ENCODE measurements at regions not wholly inside any gene's neighbourhood (a gene's known extent, or its start where the extent isn't known, plus 50 kb on each side); places are given as distances from the start of the nearest gene placed in this dataset.

DNA sequence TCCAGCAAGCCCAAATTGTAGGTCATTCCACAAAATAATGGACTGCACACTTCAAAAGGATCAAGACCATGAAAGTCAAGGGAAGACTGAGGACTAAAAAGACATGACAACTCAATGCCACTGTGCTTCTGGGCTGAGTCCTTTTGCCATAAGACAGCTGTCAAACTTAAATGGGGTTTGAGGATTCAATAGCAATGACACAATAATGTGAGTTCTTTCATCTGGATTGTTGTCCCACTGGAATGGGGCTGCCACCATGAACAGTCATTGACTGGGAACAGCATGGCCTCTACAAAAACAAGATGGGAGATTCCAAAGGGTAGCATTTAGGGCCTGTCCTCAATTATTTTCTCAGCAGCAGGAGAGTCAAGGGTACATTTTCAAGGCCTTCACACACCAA, 118.5 kb downstream of the EN1 start:
- H3F3A ChIP-seq (ENCODE audit: insufficient read depth, low read length): no peaks in the 10 kb centered on the region
- no peak overlapping the region for H3K9ac ChIP-seq (ENCODE audit: low read length)
- H3K27me3 ChIP-seq (ENCODE audit: insufficient read depth, low read length): no peaks in the 10 kb centered on the region
- H3K36me3 ChIP-seq (ENCODE audit: insufficient read depth, low read length): no peaks in the 10 kb centered on the region
- H3K27ac ChIP-seq (ENCODE audit: low read depth, low read length, poor library complexity, severe bottlenecking): no peak overlapping the region
- H3K9me2 ChIP-seq (ENCODE audit: low read depth, low read length): no peaks in the 10 kb centered on the region
- H3K79me2 ChIP-seq (ENCODE audit: insufficient read depth, low read length): no peaks in the 10 kb centered on the region
- no peak for TF ChIP-seq EZH2 (IDR thresholded peaks at IDR 0.05; ENCODE audit: borderline replicate concordance, low read length)
- TF ChIP-seq, protein P1, sequence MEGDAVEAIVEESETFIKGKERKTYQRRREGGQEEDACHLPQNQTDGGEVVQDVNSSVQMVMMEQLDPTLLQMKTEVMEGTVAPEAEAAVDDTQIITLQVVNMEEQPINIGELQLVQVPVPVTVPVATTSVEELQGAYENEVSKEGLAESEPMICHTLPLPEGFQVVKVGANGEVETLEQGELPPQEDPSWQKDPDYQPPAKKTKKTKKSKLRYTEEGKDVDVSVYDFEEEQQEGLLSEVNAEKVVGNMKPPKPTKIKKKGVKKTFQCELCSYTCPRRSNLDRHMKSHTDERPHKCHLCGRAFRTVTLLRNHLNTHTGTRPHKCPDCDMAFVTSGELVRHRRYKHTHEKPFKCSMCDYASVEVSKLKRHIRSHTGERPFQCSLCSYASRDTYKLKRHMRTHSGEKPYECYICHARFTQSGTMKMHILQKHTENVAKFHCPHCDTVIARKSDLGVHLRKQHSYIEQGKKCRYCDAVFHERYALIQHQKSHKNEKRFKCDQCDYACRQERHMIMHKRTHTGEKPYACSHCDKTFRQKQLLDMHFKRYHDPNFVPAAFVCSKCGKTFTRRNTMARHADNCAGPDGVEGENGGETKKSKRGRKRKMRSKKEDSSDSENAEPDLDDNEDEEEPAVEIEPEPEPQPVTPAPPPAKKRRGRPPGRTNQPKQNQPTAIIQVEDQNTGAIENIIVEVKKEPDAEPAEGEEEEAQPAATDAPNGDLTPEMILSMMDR (IDR thresholded peaks at IDR 0.05; ENCODE audit: low read length): no peak
- H3K4me2 ChIP-seq (ENCODE audit: low read length): no peak overlapping the region
- no peaks in the 10 kb centered on the region for H3K4me1 ChIP-seq (ENCODE audit: insufficient read depth, low read length, severe bottlenecking)
- H3K9me3 ChIP-seq (ENCODE audit: low read length): no peaks in the 10 kb centered on the region
- H2AFZ ChIP-seq (ENCODE audit: low read length): no peak overlapping the region
- H4K20me1 ChIP-seq (ENCODE audit: insufficient read depth, low read length): no peaks in the 10 kb centered on the region
- no peak overlapping the region for H3K4me3 ChIP-seq (ENCODE audit: low read depth, low read length, poor library complexity, severe bottlenecking)

DNA sequence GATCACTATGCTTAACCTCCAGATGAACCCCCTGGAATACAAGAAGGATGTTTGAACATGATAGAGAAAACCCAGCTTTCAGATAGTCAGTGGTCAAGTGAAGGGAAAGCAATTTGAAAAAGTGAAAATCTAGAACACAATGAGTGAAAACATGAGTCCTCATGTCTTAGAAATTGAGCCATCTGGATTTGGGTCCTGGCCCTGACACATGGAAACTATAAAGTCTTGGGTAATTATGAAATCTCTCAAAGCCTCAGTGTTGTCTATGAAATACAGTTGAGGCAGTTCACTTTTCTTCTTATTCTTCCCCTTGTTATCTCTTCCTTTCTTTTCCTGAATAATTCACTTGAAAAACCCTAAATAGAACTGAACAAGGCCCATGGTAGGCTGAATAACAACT, 120.6 kb downstream of the EN1 start:
- TF ChIP-seq, protein P1 (IDR thresholded peaks at IDR 0.05; ENCODE audit: low read length): no peak
- no peak for TF ChIP-seq EZH2 (IDR thresholded peaks at IDR 0.05; ENCODE audit: borderline replicate concordance, low read length)
- Histone ChIP-seq H3K79me2 (ENCODE audit: insufficient read depth, low read length) (no peaks in the 10 kb centered on the region), H3K4me1 (ENCODE audit: insufficient read depth, low read length, severe bottlenecking) (no peaks in the 10 kb centered on the region), H3K36me3 (ENCODE audit: insufficient read depth, low read length) (no peaks in the 10 kb centered on the region), H3K9me3 (ENCODE audit: low read length) (no peaks in the 10 kb centered on the region), H3K27ac (ENCODE audit: low read depth, low read length, poor library complexity, severe bottlenecking) (no peak overlapping the region), H3F3A (ENCODE audit: insufficient read depth, low read length) (no peaks in the 10 kb centered on the region), H3K27me3 (ENCODE audit: insufficient read depth, low read length) (no peaks in the 10 kb centered on the region), H3K4me3 (ENCODE audit: low read depth, low read length, poor library complexity, severe bottlenecking) (no peak overlapping the region), H2AFZ (ENCODE audit: low read length) (no peak overlapping the region), H3K4me2 (ENCODE audit: low read length) (no peak overlapping the region), H3K9me2 (ENCODE audit: low read depth, low read length) (no peaks in the 10 kb centered on the region), H3K9ac (ENCODE audit: low read length) (no peak overlapping the region), H4K20me1 (ENCODE audit: insufficient read depth, low read length) (no peaks in the 10 kb centered on the region)

DNA sequence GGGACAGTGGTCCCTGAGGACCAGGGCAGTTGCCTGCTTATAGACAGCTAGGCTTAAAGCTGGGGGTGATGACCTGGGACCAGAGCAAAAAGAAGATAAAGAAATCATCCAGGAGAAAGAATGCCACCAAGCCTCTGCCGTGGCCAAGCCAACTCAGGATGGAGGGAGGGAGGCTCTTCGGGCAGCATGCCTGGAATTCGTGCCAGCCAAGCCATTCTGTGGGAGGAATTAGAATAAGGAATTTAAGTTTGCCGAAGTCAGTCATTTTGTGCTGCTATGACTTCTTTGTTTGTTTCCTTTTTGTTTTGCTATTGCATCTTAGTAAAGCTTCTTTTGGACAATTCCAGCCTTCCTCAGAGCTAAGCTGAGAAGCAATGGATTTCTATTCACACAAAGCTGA, 124.1 kb downstream of the EN1 start:
- Histone ChIP-seq H3K27ac (ENCODE audit: low read depth, low read length, poor library complexity, severe bottlenecking) (no peak overlapping the region), H4K20me1 (ENCODE audit: insufficient read depth, low read length) (no peaks in the 10 kb centered on the region), H3K27me3 (ENCODE audit: insufficient read depth, low read length) (no peaks in the 10 kb centered on the region), H2AFZ (ENCODE audit: low read length) (no peak overlapping the region), H3K9me3 (ENCODE audit: low read length) (no peaks in the 10 kb centered on the region), H3K9ac (ENCODE audit: low read length) (no peak overlapping the region), H3K9me2 (ENCODE audit: low read depth, low read length) (no peaks in the 10 kb centered on the region), H3K79me2 (ENCODE audit: insufficient read depth, low read length) (no peaks in the 10 kb centered on the region), H3F3A (ENCODE audit: insufficient read depth, low read length) (no peaks in the 10 kb centered on the region), H3K36me3 (ENCODE audit: insufficient read depth, low read length) (no peaks in the 10 kb centered on the region), H3K4me3 (ENCODE audit: low read depth, low read length, poor library complexity, severe bottlenecking) (no peak overlapping the region), H3K4me2 (ENCODE audit: low read length) (no peak overlapping the region), H3K4me1 (ENCODE audit: insufficient read depth, low read length, severe bottlenecking) (no peaks in the 10 kb centered on the region)
- no peak for TF ChIP-seq EZH2 (IDR thresholded peaks at IDR 0.05; ENCODE audit: borderline replicate concordance, low read length)

DNA sequence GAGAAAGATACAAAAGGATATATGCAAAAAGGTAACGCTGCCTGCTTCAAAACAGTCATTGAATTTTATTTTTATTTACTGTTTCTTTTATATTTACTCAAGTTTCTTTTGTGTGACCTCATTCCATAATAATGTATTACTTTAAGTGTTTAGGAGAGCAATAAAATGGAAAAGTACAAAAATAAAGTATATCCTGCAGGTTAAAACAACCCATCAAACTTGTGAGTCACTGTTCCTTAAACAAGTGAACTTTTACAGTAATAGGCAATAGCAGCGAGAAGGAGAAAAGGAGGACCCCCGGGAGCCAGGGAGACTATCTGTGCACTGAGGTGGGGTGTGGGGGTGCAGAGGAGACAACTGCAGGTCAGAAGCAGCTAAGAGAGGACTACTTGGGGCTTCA, 124.5 kb downstream of the EN1 start:
- Histone ChIP-seq H3K79me2 (ENCODE audit: insufficient read depth, low read length) (no peaks in the 10 kb centered on the region), H4K20me1 (ENCODE audit: insufficient read depth, low read length) (no peaks in the 10 kb centered on the region), H2AFZ (ENCODE audit: low read length) (no peak overlapping the region), H3K9me3 (ENCODE audit: low read length) (no peaks in the 10 kb centered on the region), H3K36me3 (ENCODE audit: insufficient read depth, low read length) (no peaks in the 10 kb centered on the region), H3K9ac (ENCODE audit: low read length) (no peak overlapping the region), H3K9me2 (ENCODE audit: low read depth, low read length) (no peaks in the 10 kb centered on the region), H3K4me1 (ENCODE audit: insufficient read depth, low read length, severe bottlenecking) (no peaks in the 10 kb centered on the region), H3K4me3 (ENCODE audit: low read depth, low read length, poor library complexity, severe bottlenecking) (no peak overlapping the region), H3F3A (ENCODE audit: insufficient read depth, low read length) (no peaks in the 10 kb centered on the region), H3K27me3 (ENCODE audit: insufficient read depth, low read length) (no peaks in the 10 kb centered on the region), H3K27ac (ENCODE audit: low read depth, low read length, poor library complexity, severe bottlenecking) (no peak overlapping the region), H3K4me2 (ENCODE audit: low read length) (no peak overlapping the region)
- TF ChIP-seq, protein P1 (IDR thresholded peaks at IDR 0.05; ENCODE audit: low read length): no peak
- TF ChIP-seq EZH2 (IDR thresholded peaks at IDR 0.05; ENCODE audit: borderline replicate concordance, low read length): no peak
